ENCODE measurements at regions not wholly inside any gene's neighbourhood (a gene's known extent, or its start where the extent isn't known, plus 50 kb on each side); places are given as distances from the start of the nearest gene placed in this dataset.

DNA sequence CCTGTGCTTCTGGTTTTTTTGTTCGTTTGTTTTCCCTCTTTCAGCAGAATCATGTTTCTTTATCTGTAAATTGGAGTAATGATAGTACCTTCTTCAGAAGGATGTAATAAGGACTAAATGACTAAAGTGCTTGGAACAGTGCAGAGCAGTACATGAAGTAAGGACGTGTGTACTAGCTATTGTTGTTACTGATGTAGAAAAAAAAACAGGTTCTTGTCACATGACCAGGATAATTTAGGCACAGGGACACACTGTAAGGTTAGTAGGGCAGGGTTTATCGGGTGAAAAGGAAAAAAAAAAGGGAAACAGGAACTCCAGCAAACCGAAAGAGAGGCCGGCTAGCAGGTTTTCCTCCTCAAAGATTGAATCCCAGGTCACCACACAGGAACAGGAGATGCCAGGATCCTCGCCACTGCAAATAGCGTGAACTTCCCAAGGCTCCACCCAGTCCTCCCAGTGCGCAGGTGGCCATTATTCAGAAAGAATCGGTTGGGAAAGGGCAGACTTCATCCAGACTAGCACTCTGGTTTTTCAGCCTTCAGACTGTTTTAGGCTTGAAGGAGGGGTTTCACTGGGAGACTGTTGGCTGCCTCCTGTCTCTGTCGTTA lies 63.8 kb upstream of the PRRC2C start (continued):
- TF ChIP-seq, protein P1, sequence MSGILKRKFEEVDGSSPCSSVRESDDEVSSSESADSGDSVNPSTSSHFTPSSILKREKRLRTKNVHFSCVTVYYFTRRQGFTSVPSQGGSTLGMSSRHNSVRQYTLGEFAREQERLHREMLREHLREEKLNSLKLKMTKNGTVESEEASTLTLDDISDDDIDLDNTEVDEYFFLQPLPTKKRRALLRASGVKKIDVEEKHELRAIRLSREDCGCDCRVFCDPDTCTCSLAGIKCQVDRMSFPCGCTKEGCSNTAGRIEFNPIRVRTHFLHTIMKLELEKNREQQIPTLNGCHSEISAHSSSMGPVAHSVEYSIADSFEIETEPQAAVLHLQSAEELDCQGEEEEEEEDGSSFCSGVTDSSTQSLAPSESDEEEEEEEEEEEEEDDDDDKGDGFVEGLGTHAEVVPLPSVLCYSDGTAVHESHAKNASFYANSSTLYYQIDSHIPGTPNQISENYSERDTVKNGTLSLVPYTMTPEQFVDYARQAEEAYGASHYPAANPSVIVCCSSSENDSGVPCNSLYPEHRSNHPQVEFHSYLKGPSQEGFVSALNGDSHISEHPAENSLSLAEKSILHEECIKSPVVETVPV (CRISPR knock-in tag; IDR thresholded peaks at IDR 0.05): no peak
- TF ChIP-seq, protein P2, sequence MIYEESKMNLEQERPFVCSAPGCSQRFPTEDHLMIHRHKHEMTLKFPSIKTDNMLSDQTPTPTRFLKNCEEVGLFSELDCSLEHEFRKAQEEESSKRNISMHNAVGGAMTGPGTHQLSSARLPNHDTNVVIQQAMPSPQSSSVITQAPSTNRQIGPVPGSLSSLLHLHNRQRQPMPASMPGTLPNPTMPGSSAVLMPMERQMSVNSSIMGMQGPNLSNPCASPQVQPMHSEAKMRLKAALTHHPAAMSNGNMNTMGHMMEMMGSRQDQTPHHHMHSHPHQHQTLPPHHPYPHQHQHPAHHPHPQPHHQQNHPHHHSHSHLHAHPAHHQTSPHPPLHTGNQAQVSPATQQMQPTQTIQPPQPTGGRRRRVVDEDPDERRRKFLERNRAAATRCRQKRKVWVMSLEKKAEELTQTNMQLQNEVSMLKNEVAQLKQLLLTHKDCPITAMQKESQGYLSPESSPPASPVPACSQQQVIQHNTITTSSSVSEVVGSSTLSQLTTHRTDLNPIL (CRISPR knock-in tag; IDR thresholded peaks at IDR 0.05; ENCODE audit: low read depth): no peak
- TF ChIP-seq ZNF565 (CRISPR knock-in tag; conservative IDR thresholded peaks at IDR 0.05; ENCODE audit: low read depth): no peak

DNA sequence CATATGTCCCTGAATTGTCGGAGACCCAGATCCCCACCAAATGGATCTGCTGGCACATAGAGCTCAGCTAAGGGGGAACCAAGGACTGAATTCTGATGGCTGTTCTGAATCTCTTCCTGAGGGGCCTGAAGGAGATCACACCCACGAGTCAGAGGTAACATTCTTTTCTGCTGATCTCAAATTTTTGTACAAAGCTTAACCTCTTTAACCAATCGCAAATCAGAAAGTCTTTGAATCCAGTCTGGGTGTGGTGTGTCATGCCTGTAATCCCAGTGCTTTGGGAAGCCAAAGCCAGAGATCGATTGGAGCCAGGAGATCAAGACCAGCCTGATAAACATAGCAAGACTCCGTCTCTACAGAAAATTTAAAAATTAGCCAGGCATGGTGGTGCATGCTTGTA lies 62.8 kb upstream of the PRRC2C start:
- ATAC-seq: peak; percentile 61
- TF ChIP-seq ESRRG (CRISPR knock-in tag; IDR thresholded peaks at IDR 0.05): no peak

DNA sequence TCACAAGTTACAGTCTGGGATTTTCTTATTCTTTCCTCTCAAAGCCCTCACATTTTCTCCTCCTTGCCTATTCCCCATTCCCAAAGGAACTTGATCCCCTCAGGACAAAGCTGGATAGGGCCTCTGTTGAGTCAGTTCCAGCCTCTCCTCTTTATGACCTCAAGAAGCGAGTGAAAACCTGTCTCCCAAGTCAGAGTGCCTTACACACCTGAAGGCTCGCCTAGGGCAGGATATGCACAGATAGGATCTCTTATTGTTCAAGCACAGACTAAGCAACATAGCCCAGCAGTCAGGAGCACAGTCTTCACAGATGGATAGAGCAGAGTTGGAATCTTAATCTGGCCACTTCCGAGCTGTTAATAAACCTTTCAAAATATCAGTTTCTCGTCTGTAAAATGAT lies 60.8 kb upstream of the PRRC2C start:
- no peak for ATAC-seq
- TF ChIP-seq CSDC2 (CRISPR knock-in tag; IDR thresholded peaks at IDR 0.05): no peak

DNA sequence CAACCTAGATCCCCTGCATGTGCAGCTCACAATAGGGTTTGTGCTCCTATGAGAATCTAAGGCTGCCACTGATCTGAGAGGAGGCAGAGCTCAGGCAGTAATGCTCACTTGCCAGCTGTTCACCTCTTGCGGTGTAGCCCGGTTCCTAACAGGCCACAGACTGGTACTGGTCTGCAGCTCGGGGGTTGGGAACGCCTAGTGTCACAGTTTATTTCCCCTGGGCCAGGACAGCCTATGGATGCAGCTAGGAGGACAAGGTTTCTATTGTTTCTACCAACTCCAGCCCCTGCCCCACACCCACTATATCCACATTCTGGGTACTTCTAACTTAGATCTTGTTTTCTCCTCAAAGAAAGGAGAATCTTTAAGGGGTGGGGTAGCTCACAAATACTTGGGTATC lies 58.7 kb upstream of the PRRC2C start:
- TF ChIP-seq BACH2 (CRISPR knock-in tag; IDR thresholded peaks at IDR 0.05; ENCODE audit: borderline replicate concordance): no peak
- no peak for TF ChIP-seq ZNF8 (CRISPR knock-in tag; IDR thresholded peaks at IDR 0.05)
- TF ChIP-seq TOX (CRISPR knock-in tag; IDR thresholded peaks at IDR 0.05; ENCODE audit: borderline replicate concordance): no peak
- no peak for TF ChIP-seq CSDC2 (CRISPR knock-in tag; IDR thresholded peaks at IDR 0.05)
- no peak for TF ChIP-seq GLIS3 (CRISPR knock-in tag; IDR thresholded peaks at IDR 0.05)
- no peak for TF ChIP-seq ARNTL (CRISPR knock-in tag; IDR thresholded peaks at IDR 0.05; ENCODE audit: borderline replicate concordance, low read depth)
- TF ChIP-seq, protein P3, sequence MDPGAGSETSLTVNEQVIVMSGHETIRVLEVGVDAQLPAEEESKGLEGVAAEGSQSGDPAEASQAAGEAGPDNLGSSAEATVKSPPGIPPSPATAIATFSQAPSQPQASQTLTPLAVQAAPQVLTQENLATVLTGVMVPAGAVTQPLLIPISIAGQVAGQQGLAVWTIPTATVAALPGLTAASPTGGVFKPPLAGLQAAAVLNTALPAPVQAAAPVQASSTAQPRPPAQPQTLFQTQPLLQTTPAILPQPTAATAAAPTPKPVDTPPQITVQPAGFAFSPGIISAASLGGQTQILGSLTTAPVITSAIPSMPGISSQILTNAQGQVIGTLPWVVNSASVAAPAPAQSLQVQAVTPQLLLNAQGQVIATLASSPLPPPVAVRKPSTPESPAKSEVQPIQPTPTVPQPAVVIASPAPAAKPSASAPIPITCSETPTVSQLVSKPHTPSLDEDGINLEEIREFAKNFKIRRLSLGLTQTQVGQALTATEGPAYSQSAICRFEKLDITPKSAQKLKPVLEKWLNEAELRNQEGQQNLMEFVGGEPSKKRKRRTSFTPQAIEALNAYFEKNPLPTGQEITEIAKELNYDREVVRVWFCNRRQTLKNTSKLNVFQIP (CRISPR knock-in tag; IDR thresholded peaks at IDR 0.05; ENCODE audit: borderline replicate concordance, low read depth): no peak
- no peak for TF ChIP-seq ZNF565 (CRISPR knock-in tag; conservative IDR thresholded peaks at IDR 0.05; ENCODE audit: low read depth)
- TF ChIP-seq ZFP30 (CRISPR knock-in tag; IDR thresholded peaks at IDR 0.05): no peak
- no peak for TF ChIP-seq TCF4 (CRISPR knock-in tag; IDR thresholded peaks at IDR 0.05; ENCODE audit: borderline replicate concordance)
- TF ChIP-seq SNAI2 (CRISPR knock-in tag; IDR thresholded peaks at IDR 0.05): no peak
- no peak for TF ChIP-seq OSR1 (CRISPR knock-in tag; IDR thresholded peaks at IDR 0.05)
- TF ChIP-seq ZFP3 (CRISPR knock-in tag; IDR thresholded peaks at IDR 0.05): no peak
- TF ChIP-seq, protein P4, sequence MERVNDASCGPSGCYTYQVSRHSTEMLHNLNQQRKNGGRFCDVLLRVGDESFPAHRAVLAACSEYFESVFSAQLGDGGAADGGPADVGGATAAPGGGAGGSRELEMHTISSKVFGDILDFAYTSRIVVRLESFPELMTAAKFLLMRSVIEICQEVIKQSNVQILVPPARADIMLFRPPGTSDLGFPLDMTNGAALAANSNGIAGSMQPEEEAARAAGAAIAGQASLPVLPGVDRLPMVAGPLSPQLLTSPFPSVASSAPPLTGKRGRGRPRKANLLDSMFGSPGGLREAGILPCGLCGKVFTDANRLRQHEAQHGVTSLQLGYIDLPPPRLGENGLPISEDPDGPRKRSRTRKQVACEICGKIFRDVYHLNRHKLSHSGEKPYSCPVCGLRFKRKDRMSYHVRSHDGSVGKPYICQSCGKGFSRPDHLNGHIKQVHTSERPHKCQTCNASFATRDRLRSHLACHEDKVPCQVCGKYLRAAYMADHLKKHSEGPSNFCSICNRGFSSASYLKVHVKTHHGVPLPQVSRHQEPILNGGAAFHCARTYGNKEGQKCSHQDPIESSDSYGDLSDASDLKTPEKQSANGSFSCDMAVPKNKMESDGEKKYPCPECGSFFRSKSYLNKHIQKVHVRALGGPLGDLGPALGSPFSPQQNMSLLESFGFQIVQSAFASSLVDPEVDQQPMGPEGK (CRISPR knock-in tag; IDR thresholded peaks at IDR 0.05; ENCODE audit: borderline replicate concordance): no peak
- TF ChIP-seq ISL1 (CRISPR knock-in tag; IDR thresholded peaks at IDR 0.05): no peak
- no peak for TF ChIP-seq RARB (CRISPR knock-in tag; IDR thresholded peaks at IDR 0.05)
- TF ChIP-seq, protein P1 (CRISPR knock-in tag; IDR thresholded peaks at IDR 0.05): no peak
- TF ChIP-seq ZNF70 (CRISPR knock-in tag; IDR thresholded peaks at IDR 0.05): no peak
- ATAC-seq: no peak
